ENCODE measurements at regions not wholly inside any gene's neighbourhood (a gene's known extent, or its start where the extent isn't known, plus 50 kb on each side); places are given as distances from the start of the nearest gene placed in this dataset.

DNA sequence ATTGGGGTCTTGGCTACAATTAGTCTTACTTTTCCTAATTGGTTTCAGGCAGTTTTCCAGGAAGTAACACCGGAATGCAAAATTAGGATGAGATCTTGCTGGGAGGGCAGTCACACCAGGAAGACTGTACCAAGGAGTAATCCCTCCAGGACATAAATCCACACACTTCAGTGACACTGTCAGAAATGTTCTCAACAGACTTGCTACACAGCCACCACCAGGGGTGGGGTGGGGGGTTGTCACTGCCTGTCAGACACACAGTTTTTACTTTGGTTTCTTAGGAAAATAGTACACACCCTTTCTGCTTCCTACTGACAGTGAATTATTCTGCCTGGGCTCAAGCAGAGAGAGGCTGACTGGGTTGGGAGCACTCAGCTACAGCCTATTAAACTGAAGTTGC lies 102.9 kb upstream of the CCDC196 start:
- DNase-seq (ENCODE audit: low spot score): no peak
- Mint-ChIP-seq H3K4me3 (ENCODE audit: unreplicated experiment) (no peak overlapping the region), H3K36me3 (ENCODE audit: low read depth, unreplicated experiment) (no peaks in the 10 kb centered on the region), H3K27ac (ENCODE audit: unreplicated experiment) (no peak overlapping the region), H3K4me1 (ENCODE audit: unreplicated experiment) (no peaks in the 10 kb centered on the region), H3K9me3 (ENCODE audit: unreplicated experiment) (no peaks in the 10 kb centered on the region), H3K27me3 (ENCODE audit: unreplicated experiment) (peaks cover 6% of the 10 kb centered on the region)
- TF ChIP-seq, protein P1, sequence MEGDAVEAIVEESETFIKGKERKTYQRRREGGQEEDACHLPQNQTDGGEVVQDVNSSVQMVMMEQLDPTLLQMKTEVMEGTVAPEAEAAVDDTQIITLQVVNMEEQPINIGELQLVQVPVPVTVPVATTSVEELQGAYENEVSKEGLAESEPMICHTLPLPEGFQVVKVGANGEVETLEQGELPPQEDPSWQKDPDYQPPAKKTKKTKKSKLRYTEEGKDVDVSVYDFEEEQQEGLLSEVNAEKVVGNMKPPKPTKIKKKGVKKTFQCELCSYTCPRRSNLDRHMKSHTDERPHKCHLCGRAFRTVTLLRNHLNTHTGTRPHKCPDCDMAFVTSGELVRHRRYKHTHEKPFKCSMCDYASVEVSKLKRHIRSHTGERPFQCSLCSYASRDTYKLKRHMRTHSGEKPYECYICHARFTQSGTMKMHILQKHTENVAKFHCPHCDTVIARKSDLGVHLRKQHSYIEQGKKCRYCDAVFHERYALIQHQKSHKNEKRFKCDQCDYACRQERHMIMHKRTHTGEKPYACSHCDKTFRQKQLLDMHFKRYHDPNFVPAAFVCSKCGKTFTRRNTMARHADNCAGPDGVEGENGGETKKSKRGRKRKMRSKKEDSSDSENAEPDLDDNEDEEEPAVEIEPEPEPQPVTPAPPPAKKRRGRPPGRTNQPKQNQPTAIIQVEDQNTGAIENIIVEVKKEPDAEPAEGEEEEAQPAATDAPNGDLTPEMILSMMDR (IDR thresholded peaks at IDR 0.05; ENCODE audit: unreplicated experiment): no peak

DNA sequence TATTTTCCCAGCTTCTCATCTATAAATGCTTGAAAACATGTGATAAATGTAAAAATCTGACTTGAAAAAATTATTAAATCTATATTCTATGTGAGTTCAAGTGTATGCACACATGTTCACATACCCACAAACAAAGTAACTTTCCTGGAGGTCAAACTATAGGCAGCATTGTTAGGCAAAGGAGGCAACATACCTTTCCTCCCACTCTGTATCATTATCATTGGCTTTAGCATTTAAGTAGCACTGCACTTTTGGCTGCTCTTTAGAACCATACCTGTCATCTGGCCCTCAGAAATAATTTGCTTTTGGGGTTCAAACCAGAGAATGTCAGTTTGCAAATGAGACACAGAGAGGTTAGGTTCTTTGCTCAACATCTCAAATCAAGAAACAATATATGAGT lies 102.4 kb upstream of the CCDC196 start:
- Mint-ChIP-seq H3K4me1 (ENCODE audit: unreplicated experiment) (no peaks in the 10 kb centered on the region), H3K27me3 (ENCODE audit: unreplicated experiment) (peaks cover 6% of the 10 kb centered on the region), H3K36me3 (ENCODE audit: low read depth, unreplicated experiment) (no peaks in the 10 kb centered on the region), H3K27ac (ENCODE audit: unreplicated experiment) (no peak overlapping the region), H3K9me3 (ENCODE audit: unreplicated experiment) (no peaks in the 10 kb centered on the region), H3K4me3 (ENCODE audit: unreplicated experiment) (no peak overlapping the region)
- TF ChIP-seq, protein P1 (IDR thresholded peaks at IDR 0.05; ENCODE audit: unreplicated experiment): no peak
- DNase-seq (ENCODE audit: low spot score): no peak

DNA sequence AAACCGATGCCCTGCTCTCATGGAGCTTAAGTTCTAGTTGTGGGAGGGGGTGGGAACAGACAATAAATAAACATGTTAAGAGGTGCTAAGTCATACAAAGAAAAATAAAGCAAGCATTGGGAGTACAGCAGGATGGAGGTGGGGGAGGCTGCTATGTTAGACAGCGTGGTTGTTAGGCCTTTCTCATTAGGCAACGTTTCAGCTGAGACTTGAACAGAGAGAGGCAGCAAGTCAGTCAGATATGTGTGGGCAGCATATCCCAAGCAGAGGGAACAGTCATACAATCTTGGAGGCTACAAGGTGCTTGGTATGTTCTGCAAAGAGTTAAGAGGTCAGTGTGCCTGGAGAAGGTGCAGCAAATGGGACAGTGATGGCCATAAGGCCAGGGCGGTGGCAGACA lies 97.7 kb upstream of the CCDC196 start:
- Mint-ChIP-seq H3K27me3 (ENCODE audit: unreplicated experiment) (peaks cover 7% of the 10 kb centered on the region), H3K27ac (ENCODE audit: unreplicated experiment) (no peak overlapping the region), H3K36me3 (ENCODE audit: low read depth, unreplicated experiment) (no peaks in the 10 kb centered on the region), H3K4me3 (ENCODE audit: unreplicated experiment) (no peak overlapping the region), H3K4me1 (ENCODE audit: unreplicated experiment) (no peaks in the 10 kb centered on the region), H3K9me3 (ENCODE audit: unreplicated experiment) (no peaks in the 10 kb centered on the region)
- TF ChIP-seq, protein P1 (IDR thresholded peaks at IDR 0.05; ENCODE audit: unreplicated experiment): no peak
- DNase-seq (ENCODE audit: low spot score): no peak

DNA sequence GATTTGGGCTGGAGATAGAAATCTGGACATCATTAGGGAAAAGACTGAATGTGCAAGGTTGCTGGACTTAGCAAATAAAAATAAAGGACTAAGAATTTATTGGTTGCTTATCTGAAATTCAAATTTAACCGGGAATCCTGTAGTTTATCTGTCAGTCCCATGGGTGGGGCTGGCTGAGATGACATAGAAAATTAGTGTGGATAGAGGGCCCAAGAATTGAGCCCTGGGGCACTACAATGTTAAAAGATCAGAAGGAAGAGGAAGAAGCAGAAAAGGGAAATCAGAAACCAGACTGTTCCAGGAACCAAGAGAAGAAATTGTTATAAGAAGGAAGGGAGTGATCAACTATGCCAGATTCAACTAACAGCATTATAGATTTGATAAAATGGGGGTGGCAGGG lies 96.7 kb upstream of the CCDC196 start:
- DNase-seq (ENCODE audit: low spot score): no peak
- H3K27me3 Mint-ChIP-seq (ENCODE audit: unreplicated experiment): peaks cover 7% of the 10 kb centered on the region
- no peaks in the 10 kb centered on the region for H3K9me3 Mint-ChIP-seq (ENCODE audit: unreplicated experiment)
- H3K4me3 Mint-ChIP-seq (ENCODE audit: unreplicated experiment): no peak overlapping the region
- no peak overlapping the region for H3K27ac Mint-ChIP-seq (ENCODE audit: unreplicated experiment)
- H3K4me1 Mint-ChIP-seq (ENCODE audit: unreplicated experiment): no peaks in the 10 kb centered on the region
- TF ChIP-seq, protein P1 (IDR thresholded peaks at IDR 0.05; ENCODE audit: unreplicated experiment): no peak
- H3K36me3 Mint-ChIP-seq (ENCODE audit: low read depth, unreplicated experiment): no peaks in the 10 kb centered on the region

DNA sequence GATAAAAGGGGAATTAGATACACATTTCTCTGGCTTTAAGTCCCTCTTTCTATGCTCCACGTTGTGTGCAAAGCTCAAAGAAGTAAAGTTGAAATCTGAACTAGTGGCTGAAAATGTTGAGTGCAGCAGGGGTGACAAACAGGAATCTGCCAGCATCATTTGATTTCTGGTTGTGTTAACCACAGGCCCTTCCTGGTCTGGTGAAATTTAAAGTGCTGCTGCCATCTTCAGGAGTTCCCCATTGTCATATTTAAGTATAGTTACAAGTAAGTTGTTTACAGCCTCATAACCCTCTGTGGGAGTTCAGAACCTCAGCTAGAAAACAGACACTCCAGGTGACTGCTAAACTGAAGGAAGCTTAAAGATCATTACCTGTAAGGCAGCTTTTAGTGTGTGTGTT lies 90.9 kb upstream of the CCDC196 start:
- H3K4me3 Mint-ChIP-seq (ENCODE audit: unreplicated experiment): no peak overlapping the region
- no peaks in the 10 kb centered on the region for H3K27me3 Mint-ChIP-seq (ENCODE audit: unreplicated experiment)
- H3K36me3 Mint-ChIP-seq (ENCODE audit: low read depth, unreplicated experiment): no peaks in the 10 kb centered on the region
- no peaks in the 10 kb centered on the region for H3K9me3 Mint-ChIP-seq (ENCODE audit: unreplicated experiment)
- H3K27ac Mint-ChIP-seq (ENCODE audit: unreplicated experiment): no peak overlapping the region
- H3K4me1 Mint-ChIP-seq (ENCODE audit: unreplicated experiment): no peaks in the 10 kb centered on the region
- TF ChIP-seq, protein P1 (IDR thresholded peaks at IDR 0.05; ENCODE audit: unreplicated experiment): no peak
- no peak for DNase-seq (ENCODE audit: low spot score)
